ENCODE measurements at regions not wholly inside any gene's neighbourhood (a gene's known extent, or its start where the extent isn't known, plus 50 kb on each side); places are given as distances from the start of the nearest gene placed in this dataset.

DNA sequence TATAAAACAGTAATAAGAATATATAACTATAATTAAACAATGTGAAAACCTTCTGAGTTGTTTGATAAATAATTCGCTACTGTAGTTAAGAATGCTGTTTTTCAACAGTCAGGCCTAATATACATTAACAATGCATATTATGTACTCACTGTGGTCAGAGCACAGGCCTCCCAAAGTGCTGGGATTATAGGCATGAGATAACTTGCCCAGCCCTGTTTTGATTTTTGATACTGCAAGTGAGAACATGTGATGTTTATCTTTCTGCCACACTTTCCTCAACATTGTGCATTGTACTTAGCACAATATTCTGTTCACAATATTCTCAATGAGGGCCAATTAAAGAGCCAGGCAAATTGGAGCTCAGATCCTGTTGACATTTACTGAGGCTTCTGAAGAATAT lies 274.5 kb upstream of the RARB start:
- SMC1A ChIA-PET (ENCODE audit: uncharacterized antibody, unreplicated experiment): no interaction called here
- ATAC-seq: no peak
- no peaks in the 10 kb centered on the region for H3K27me3 ChIP-seq (replicated peaks in 1 of 2; ENCODE audit: control insufficient read depth in 2 of 2, insufficient read depth in 2 of 2, low read length in 1 of 2)
- intact Hi-C loops (cut with micrococcal nuclease; ENCODE audit: unreplicated experiment) (no loop called here), in situ Hi-C loops (cut with MboI) (no loop called here)
- CTCF ChIA-PET: interaction anchor here (0.6 kb wide), 1 partner anchor 16 kb away, joined by 3 read pairs; no protein-coding TSS in a partner anchor
- RAD21 ChIA-PET (ENCODE audit: unreplicated experiment): no interaction called here
- POLR2A ChIA-PET: no interaction called here
- H3K4me2 ChIP-seq (ENCODE audit: control insufficient read depth, insufficient read depth): no peak overlapping the region
- no peak overlapping the region for H3K4me3 ChIP-seq
- H3K9me3 ChIP-seq (replicated peaks; ENCODE audit: control insufficient read depth, insufficient read depth, low read length): no peaks in the 10 kb centered on the region
- no peak overlapping the region for H2AFZ ChIP-seq (ENCODE audit: control insufficient read depth, low read depth, low read length)
- no peak overlapping the region for H3K27ac ChIP-seq (ENCODE audit: control insufficient read depth, insufficient read depth)
- H3K9ac ChIP-seq (ENCODE audit: control insufficient read depth, insufficient read depth, low read length): no peak overlapping the region
- no peaks in the 10 kb centered on the region for H3K36me3 ChIP-seq (ENCODE audit: control insufficient read depth in 2 of 2, insufficient read depth in 2 of 2, low read length in 1 of 2)
- H4K20me1 ChIP-seq (ENCODE audit: control insufficient read depth, insufficient read depth): no peaks in the 10 kb centered on the region
- BruUV-seq (replicated peaks): no TSS peak
- H3K79me2 ChIP-seq (ENCODE audit: control insufficient read depth, insufficient read depth, low read length): no peaks in the 10 kb centered on the region
- FAIRE-seq: no peak
- WGBS (ENCODE audit: insufficient coverage, insufficient replicate concordance, low lambda C conversion rate, missing lambda C conversion rate): 0% methylated on average over 1 of the region's 1 CpG
- no peaks in the 10 kb centered on the region for H3K4me1 ChIP-seq (ENCODE audit: control insufficient read depth, insufficient read depth, low read length)
- no peak for DNase-seq (ENCODE audit: low read depth, low spot score)
- TF ChIP-seq SP1 (IDR thresholded peaks at IDR 0.05; ENCODE audit: low read depth, low read length) (no peak), NFIC (IDR thresholded peaks at IDR 0.05; ENCODE audit: low read depth, low read length) (no peak), FOXM1 (IDR thresholded peaks at IDR 0.05; ENCODE audit: low read depth, low read length) (no peak), ATF7 (IDR thresholded peaks at IDR 0.05; ENCODE audit: low read depth) (no peak), ESRRA (IDR thresholded peaks at IDR 0.05; ENCODE audit: low read length) (no peak), TBL1XR1 (IDR thresholded peaks at IDR 0.05; ENCODE audit: low read depth, low read length) (no peak), JUND (IDR thresholded peaks at IDR 0.05; ENCODE audit: low read depth, low read length) (no peak), ASH2L (IDR thresholded peaks at IDR 0.05; ENCODE audit: borderline replicate concordance, low read depth) (no peak), CBX3 (IDR thresholded peaks at IDR 0.05; ENCODE audit: borderline replicate concordance, low read depth) (no peak), GATAD2B (conservative IDR thresholded peaks at IDR 0.05; ENCODE audit: low read depth) (no peak), RAD51 (IDR thresholded peaks at IDR 0.05) (no peak), SMARCA5 (IDR thresholded peaks at IDR 0.05) (no peak)
- TF ChIP-seq, protein P1, sequence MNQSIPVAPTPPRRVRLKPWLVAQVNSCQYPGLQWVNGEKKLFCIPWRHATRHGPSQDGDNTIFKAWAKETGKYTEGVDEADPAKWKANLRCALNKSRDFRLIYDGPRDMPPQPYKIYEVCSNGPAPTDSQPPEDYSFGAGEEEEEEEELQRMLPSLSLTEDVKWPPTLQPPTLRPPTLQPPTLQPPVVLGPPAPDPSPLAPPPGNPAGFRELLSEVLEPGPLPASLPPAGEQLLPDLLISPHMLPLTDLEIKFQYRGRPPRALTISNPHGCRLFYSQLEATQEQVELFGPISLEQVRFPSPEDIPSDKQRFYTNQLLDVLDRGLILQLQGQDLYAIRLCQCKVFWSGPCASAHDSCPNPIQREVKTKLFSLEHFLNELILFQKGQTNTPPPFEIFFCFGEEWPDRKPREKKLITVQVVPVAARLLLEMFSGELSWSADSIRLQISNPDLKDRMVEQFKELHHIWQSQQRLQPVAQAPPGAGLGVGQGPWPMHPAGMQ (IDR thresholded peaks at IDR 0.05; ENCODE audit: borderline replicate concordance): no peak
- TF ChIP-seq, protein P2, sequence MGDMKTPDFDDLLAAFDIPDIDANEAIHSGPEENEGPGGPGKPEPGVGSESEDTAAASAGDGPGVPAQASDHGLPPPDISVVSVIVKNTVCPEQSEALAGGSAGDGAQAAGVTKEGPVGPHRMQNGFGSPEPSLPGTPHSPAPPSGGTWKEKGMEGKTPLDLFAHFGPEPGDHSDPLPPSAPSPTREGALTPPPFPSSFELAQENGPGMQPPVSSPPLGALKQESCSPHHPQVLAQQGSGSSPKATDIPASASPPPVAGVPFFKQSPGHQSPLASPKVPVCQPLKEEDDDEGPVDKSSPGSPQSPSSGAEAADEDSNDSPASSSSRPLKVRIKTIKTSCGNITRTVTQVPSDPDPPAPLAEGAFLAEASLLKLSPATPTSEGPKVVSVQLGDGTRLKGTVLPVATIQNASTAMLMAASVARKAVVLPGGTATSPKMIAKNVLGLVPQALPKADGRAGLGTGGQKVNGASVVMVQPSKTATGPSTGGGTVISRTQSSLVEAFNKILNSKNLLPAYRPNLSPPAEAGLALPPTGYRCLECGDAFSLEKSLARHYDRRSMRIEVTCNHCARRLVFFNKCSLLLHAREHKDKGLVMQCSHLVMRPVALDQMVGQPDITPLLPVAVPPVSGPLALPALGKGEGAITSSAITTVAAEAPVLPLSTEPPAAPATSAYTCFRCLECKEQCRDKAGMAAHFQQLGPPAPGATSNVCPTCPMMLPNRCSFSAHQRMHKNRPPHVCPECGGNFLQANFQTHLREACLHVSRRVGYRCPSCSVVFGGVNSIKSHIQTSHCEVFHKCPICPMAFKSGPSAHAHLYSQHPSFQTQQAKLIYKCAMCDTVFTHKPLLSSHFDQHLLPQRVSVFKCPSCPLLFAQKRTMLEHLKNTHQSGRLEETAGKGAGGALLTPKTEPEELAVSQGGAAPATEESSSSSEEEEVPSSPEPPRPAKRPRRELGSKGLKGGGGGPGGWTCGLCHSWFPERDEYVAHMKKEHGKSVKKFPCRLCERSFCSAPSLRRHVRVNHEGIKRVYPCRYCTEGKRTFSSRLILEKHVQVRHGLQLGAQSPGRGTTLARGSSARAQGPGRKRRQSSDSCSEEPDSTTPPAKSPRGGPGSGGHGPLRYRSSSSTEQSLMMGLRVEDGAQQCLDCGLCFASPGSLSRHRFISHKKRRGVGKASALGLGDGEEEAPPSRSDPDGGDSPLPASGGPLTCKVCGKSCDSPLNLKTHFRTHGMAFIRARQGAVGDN (IDR thresholded peaks at IDR 0.05): no peak
- TF ChIP-seq, protein P3, sequence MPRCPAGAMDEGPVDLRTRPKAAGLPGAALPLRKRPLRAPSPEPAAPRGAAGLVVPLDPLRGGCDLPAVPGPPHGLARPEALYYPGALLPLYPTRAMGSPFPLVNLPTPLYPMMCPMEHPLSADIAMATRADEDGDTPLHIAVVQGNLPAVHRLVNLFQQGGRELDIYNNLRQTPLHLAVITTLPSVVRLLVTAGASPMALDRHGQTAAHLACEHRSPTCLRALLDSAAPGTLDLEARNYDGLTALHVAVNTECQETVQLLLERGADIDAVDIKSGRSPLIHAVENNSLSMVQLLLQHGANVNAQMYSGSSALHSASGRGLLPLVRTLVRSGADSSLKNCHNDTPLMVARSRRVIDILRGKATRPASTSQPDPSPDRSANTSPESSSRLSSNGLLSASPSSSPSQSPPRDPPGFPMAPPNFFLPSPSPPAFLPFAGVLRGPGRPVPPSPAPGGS (IDR thresholded peaks at IDR 0.05; ENCODE audit: borderline replicate concordance, insufficient read depth, low read depth, low read length, poor library complexity, severe bottlenecking): no peak
- TF ChIP-seq, protein P4, sequence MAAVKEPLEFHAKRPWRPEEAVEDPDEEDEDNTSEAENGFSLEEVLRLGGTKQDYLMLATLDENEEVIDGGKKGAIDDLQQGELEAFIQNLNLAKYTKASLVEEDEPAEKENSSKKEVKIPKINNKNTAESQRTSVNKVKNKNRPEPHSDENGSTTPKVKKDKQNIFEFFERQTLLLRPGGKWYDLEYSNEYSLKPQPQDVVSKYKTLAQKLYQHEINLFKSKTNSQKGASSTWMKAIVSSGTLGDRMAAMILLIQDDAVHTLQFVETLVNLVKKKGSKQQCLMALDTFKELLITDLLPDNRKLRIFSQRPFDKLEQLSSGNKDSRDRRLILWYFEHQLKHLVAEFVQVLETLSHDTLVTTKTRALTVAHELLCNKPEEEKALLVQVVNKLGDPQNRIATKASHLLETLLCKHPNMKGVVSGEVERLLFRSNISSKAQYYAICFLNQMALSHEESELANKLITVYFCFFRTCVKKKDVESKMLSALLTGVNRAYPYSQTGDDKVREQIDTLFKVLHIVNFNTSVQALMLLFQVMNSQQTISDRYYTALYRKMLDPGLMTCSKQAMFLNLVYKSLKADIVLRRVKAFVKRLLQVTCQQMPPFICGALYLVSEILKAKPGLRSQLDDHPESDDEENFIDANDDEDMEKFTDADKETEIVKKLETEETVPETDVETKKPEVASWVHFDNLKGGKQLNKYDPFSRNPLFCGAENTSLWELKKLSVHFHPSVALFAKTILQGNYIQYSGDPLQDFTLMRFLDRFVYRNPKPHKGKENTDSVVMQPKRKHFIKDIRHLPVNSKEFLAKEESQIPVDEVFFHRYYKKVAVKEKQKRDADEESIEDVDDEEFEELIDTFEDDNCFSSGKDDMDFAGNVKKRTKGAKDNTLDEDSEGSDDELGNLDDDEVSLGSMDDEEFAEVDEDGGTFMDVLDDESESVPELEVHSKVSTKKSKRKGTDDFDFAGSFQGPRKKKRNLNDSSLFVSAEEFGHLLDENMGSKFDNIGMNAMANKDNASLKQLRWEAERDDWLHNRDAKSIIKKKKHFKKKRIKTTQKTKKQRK (IDR thresholded peaks at IDR 0.05; ENCODE audit: low read depth, low read length): no peak

Measured in GM12878 (cell line).